Type B pancreatic cell (in vitro differentiated cells): ENCODE measurements at regions not wholly inside any gene's neighbourhood (a gene's known extent, or its start where the extent isn't known, plus 50 kb on each side); places are given as distances from the start of the nearest gene placed in this dataset.

Experiments used
- DNase-seq: peaks from one replicate; pipeline ENCODE4 v3.0.0; 2021; ENCODE audit warnings: mixed read lengths; ENCODE audit not compliant: unreplicated experiment; ENCODE audit errors: extremely low spot score
- H3K27ac Mint-ChIP-seq: 2 replicates; pipeline ENCODE4 v1.8.0; 2021; ENCODE audit warnings: mild to moderate bottlenecking, mixed read lengths
- H3K27me3 Mint-ChIP-seq: 2 replicates; pipeline ENCODE4 v1.8.0; 2021; ENCODE audit warnings: mixed read lengths
- H3K36me3 Mint-ChIP-seq: 2 replicates; pipeline ENCODE4 v1.8.0; 2021; ENCODE audit warnings: mixed read lengths
- H3K4me1 Mint-ChIP-seq: one replicate; pipeline ENCODE4 v1.8.0; 2021; ENCODE audit warnings: mixed read lengths; ENCODE audit not compliant: unreplicated experiment
- H3K4me3 Mint-ChIP-seq: 2 replicates; pipeline ENCODE4 v1.8.0; 2021; ENCODE audit warnings: mild to moderate bottlenecking, mixed read lengths
- H3K9me3 Mint-ChIP-seq: 2 replicates; pipeline ENCODE4 v1.8.0; 2021; ENCODE audit warnings: mixed read lengths
- TF ChIP-seq, protein P1 (sequence below): fragments of 200-600 bp; sonication (generic); conservative IDR thresholded peaks from 2 replicates; pipeline ENCODE4 v1.5.0; 2021; ENCODE audit warnings: antibody characterized with exemption, mild to moderate bottlenecking

DNA sequence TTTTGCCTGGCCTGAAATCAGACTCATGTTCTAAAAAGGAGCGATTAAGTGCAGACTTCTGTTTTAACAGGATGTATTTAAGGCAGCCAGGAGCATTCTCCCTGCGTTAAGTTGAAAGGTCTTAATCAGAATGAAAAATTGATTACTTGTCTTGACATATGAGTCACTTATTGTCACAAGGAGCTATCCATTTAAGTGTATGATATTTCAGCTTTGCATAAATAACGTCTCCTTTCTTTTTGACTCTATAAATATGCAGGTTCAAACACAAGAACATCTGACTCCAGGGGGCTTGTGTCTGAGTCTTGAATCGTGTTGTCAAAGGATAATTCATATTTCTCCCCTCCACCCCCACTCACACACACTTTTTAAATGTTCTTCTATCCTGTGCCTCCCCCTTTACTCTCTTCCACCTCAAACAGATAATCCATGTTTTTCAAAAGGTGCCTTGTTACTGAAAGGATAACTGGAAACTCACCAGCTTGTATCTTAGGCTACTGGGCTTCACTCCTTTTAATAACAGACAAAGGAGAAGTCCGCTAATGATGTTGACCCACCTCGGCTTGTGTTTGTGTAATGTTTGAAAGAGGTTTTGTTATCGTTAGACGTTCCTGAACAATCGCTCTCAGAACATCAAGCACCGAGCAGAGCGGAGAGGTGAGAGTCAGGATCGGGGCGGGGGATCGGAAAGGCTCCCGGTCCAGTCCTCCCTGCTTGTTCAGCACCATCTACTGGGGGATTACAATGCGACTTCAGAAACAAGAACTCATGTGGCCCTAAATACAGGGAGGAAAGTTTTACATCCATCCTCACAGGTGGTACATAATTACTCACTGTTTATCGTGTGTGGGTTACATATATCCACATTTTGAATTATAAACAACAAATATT, 107.5 kb upstream of the RPL34 start:
- H3K27ac Mint-ChIP-seq = no peak overlapping the region
- peaks cover 39% of the 10 kb centered on the region for H3K27me3 Mint-ChIP-seq
- DNase-seq = peak; percentile 68
- H3K4me1 Mint-ChIP-seq = peaks cover 12% of the 10 kb centered on the region
- H3K9me3 Mint-ChIP-seq = no peaks in the 10 kb centered on the region
- TF ChIP-seq, protein P1, sequence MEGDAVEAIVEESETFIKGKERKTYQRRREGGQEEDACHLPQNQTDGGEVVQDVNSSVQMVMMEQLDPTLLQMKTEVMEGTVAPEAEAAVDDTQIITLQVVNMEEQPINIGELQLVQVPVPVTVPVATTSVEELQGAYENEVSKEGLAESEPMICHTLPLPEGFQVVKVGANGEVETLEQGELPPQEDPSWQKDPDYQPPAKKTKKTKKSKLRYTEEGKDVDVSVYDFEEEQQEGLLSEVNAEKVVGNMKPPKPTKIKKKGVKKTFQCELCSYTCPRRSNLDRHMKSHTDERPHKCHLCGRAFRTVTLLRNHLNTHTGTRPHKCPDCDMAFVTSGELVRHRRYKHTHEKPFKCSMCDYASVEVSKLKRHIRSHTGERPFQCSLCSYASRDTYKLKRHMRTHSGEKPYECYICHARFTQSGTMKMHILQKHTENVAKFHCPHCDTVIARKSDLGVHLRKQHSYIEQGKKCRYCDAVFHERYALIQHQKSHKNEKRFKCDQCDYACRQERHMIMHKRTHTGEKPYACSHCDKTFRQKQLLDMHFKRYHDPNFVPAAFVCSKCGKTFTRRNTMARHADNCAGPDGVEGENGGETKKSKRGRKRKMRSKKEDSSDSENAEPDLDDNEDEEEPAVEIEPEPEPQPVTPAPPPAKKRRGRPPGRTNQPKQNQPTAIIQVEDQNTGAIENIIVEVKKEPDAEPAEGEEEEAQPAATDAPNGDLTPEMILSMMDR = peak; percentile 71
- H3K4me3 Mint-ChIP-seq = peak overlapping the region; percentile 81
- H3K36me3 Mint-ChIP-seq = no peaks in the 10 kb centered on the region

- TF ChIP-seq, protein P1 = no peak
- peaks cover 37% of the 10 kb centered on the region for H3K27me3 Mint-ChIP-seq
These were observed 108.8 kb upstream of the RPL34 start for GRCh38 chr4:108511618-108512017.

DNA sequence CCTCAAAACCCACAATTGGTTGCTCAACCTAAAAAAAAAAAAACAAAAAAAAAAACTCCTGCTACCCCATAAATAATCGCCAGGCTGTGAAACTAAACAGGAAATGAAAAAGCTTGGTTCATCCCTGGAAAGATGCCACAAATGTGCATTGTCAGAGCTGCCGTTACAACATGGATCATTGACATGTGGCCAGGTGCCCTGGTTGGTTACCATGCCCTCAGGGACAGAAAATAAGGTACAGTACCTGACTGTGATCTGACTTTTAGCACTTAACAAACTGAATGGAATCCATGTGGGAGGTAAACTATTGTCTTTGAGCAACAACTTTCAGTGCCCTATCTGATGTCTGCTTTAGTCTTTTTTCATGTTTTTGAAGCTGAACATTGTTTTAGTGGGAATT, 118.0 kb upstream of the RPL34 start:
- DNase-seq = no peak
- Mint-ChIP-seq H3K9me3 (peaks cover 10% of the 10 kb centered on the region), H3K27me3 (peaks cover 5% of the 10 kb centered on the region), H3K4me1 (no peaks in the 10 kb centered on the region), H3K36me3 (no peaks in the 10 kb centered on the region), H3K4me3 (no peak overlapping the region), H3K27ac (no peak overlapping the region)
- TF ChIP-seq, protein P1 = no peak

More at GRCh38 chr4:108511618-108512017, 108.8 kb upstream of the RPL34 start:
- Mint-ChIP-seq H3K27ac (no peak overlapping the region), H3K9me3 (peaks cover 6% of the 10 kb centered on the region), H3K4me1 (peaks cover 12% of the 10 kb centered on the region), H3K36me3 (no peaks in the 10 kb centered on the region), H3K4me3 (no peak overlapping the region)
- DNase-seq = no peak

DNA sequence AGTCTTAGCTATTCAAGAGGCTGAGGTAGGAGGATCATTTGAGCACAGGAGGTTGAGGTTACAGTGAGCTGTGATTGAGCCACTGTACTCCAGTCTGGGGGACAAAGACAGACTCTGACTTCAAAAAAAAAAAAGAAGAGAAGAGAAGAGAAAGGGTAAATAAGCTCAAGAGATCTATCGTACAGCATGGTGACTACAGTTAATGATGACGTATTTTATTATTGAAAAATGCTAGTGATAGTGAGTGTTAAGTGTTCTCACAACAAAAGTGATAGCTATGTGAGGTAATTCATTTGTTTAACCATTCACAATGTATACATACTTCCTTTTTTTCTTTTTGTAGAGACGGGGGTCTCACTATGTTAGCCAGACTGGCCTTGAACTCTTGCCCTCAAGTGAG, 121.5 kb upstream of the RPL34 start:
- Mint-ChIP-seq H3K27ac (no peak overlapping the region), H3K4me1 (no peaks in the 10 kb centered on the region), H3K36me3 (no peaks in the 10 kb centered on the region), H3K9me3 (peaks cover 7% of the 10 kb centered on the region), H3K4me3 (no peak overlapping the region), H3K27me3 (peaks cover 3% of the 10 kb centered on the region)
- TF ChIP-seq, protein P1 = no peak
- no peak for DNase-seq

DNA sequence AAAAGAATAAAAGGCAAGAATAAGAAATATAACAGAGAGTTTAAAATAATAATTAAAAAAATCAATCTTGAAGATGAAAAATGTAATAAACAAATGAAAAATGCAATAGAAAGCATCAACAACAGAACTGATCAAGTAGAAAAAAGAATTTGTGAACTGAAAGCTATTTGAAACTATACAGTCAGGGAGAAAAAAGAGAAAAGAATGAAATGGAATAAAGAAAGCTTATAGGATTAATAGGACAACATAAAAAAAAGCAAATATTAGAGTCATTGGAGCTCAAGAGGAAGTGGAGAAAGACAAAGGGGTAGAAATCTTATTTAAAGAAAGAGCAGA, 126.8 kb upstream of the RPL34 start:
- Mint-ChIP-seq H3K27ac (no peak overlapping the region), H3K36me3 (peaks cover 4% of the 10 kb centered on the region), H3K4me3 (no peak overlapping the region), H3K4me1 (no peaks in the 10 kb centered on the region), H3K9me3 (peaks cover 13% of the 10 kb centered on the region), H3K27me3 (no peaks in the 10 kb centered on the region)
- TF ChIP-seq, protein P1 = no peak
- no peak for DNase-seq
